ENCODE measurements at regions not wholly inside any gene's neighbourhood (a gene's known extent, or its start where the extent isn't known, plus 50 kb on each side); places are given as distances from the start of the nearest gene placed in this dataset.

- TF ChIP-seq CTCF (conservative IDR thresholded peaks at IDR 0.05 in 1 of 2, IDR thresholded peaks at IDR 0.05 in 1 of 2; ENCODE audit: extremely low read depth in 1 of 2, insufficient read depth in 1 of 2, low read depth in 1 of 2, low read length in 2 of 2) (no peak), EZH2 (IDR thresholded peaks at IDR 0.05; ENCODE audit: borderline replicate concordance, low read length) (no peak)
Measured at GRCh38 chr12:98146487-98146886, 368.9 kb upstream of the TMPO start.
